ENCODE measurements at regions not wholly inside any gene's neighbourhood (a gene's known extent, or its start where the extent isn't known, plus 50 kb on each side); places are given as distances from the start of the nearest gene placed in this dataset.

DNA sequence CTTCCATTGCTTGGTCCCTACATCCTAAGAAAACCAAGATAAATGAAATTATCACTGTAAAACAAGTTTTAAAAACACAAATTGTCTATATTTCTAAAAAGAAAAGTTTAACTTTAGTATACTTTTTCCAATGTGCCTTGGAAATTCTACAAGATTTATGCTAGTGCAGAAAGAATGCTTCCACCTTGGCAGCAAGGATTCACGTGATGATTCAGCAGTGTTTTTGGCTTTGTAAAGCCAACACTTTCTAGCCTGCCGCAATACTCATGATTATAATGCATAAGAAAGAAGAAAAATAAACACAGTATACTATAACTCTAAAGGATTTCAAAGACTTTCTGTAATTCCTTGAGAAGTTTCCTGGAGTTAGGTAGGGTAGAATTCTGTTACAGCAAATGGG, 442.7 kb downstream of the TENT5A start:
- no peak overlapping the region for H3K27ac Mint-ChIP-seq
- Histone ChIP-seq H3K9me2 (ENCODE audit: insufficient read depth) (0 out of 2 replicates have a peak, but pooled peaks cover 3% of the 10 kb centered on the region), H3K79me2 (replicated peaks; ENCODE audit: insufficient read depth) (no peaks in the 10 kb centered on the region), H3K27me3 (ENCODE audit: insufficient read depth) (no peaks in the 10 kb centered on the region), H2AFZ (no peak overlapping the region; the same call in 1 of the 2 replicates), H3F3A (replicated peaks; ENCODE audit: low read depth) (no peaks in the 10 kb centered on the region), H3K4me3 (no peak overlapping the region), H3K36me3 (ENCODE audit: insufficient read depth) (no peaks in the 10 kb centered on the region), H3K27ac (ENCODE audit: low read depth) (no peak overlapping the region), H4K20me1 (replicated peaks; ENCODE audit: insufficient read depth) (no peaks in the 10 kb centered on the region), H3K4me2 (no peak overlapping the region), H3K4me1 (ENCODE audit: insufficient read depth) (peaks cover 2% of the 10 kb centered on the region; the same call in 1 of the 2 replicates)
- DNase-seq (ENCODE audit: low spot score) (no peak), ATAC-seq (no peak)
- H3K4me3 Mint-ChIP-seq, result no peak overlapping the region
- H3K27me3 Mint-ChIP-seq (ENCODE audit: insufficient read depth, low read depth, poor library complexity), result no peaks in the 10 kb centered on the region
- peaks cover 7% of the 10 kb centered on the region; the same call in 2 of the 3 replicates for H3K4me1 Mint-ChIP-seq
- TF ChIP-seq EZH2phosphoT487 (IDR thresholded peaks at IDR 0.05; ENCODE audit: unreplicated experiment), result no peak
- TF ChIP-seq EZH2 (IDR thresholded peaks at IDR 0.05; ENCODE audit: low read depth, unreplicated experiment), result no peak
- no peak for TF ChIP-seq ZNF462 (CRISPR knock-in tag; IDR thresholded peaks at IDR 0.05)
- no peak for TF ChIP-seq ZNF331 (CRISPR knock-in tag; IDR thresholded peaks at IDR 0.05; ENCODE audit: low read depth)
- no peak for TF ChIP-seq JUNB (IDR thresholded peaks at IDR 0.05; ENCODE audit: unreplicated experiment)
- TF ChIP-seq NANOG (IDR thresholded peaks at IDR 0.05; ENCODE audit: borderline replicate concordance), result no peak
- no peak for TF ChIP-seq ZNF114 (CRISPR knock-in tag; IDR thresholded peaks at IDR 0.05)
- TF ChIP-seq STAT1 (IDR thresholded peaks at IDR 0.05; ENCODE audit: unreplicated experiment), result no peak
- TF ChIP-seq, protein P1, sequence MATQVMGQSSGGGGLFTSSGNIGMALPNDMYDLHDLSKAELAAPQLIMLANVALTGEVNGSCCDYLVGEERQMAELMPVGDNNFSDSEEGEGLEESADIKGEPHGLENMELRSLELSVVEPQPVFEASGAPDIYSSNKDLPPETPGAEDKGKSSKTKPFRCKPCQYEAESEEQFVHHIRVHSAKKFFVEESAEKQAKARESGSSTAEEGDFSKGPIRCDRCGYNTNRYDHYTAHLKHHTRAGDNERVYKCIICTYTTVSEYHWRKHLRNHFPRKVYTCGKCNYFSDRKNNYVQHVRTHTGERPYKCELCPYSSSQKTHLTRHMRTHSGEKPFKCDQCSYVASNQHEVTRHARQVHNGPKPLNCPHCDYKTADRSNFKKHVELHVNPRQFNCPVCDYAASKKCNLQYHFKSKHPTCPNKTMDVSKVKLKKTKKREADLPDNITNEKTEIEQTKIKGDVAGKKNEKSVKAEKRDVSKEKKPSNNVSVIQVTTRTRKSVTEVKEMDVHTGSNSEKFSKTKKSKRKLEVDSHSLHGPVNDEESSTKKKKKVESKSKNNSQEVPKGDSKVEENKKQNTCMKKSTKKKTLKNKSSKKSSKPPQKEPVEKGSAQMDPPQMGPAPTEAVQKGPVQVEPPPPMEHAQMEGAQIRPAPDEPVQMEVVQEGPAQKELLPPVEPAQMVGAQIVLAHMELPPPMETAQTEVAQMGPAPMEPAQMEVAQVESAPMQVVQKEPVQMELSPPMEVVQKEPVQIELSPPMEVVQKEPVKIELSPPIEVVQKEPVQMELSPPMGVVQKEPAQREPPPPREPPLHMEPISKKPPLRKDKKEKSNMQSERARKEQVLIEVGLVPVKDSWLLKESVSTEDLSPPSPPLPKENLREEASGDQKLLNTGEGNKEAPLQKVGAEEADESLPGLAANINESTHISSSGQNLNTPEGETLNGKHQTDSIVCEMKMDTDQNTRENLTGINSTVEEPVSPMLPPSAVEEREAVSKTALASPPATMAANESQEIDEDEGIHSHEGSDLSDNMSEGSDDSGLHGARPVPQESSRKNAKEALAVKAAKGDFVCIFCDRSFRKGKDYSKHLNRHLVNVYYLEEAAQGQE (IDR thresholded peaks at IDR 0.05; ENCODE audit: unreplicated experiment), result no peak
- TF ChIP-seq POLR2AphosphoS5 (IDR thresholded peaks at IDR 0.05; ENCODE audit: low read depth), result no peak
- TF ChIP-seq CREB1 (CRISPR knock-in tag; IDR thresholded peaks at IDR 0.05; ENCODE audit: low read depth), result no peak
- TF ChIP-seq, protein P2, sequence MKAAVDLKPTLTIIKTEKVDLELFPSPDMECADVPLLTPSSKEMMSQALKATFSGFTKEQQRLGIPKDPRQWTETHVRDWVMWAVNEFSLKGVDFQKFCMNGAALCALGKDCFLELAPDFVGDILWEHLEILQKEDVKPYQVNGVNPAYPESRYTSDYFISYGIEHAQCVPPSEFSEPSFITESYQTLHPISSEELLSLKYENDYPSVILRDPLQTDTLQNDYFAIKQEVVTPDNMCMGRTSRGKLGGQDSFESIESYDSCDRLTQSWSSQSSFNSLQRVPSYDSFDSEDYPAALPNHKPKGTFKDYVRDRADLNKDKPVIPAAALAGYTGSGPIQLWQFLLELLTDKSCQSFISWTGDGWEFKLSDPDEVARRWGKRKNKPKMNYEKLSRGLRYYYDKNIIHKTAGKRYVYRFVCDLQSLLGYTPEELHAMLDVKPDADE (IDR thresholded peaks at IDR 0.05), result no peak
- TF ChIP-seq, protein P3, sequence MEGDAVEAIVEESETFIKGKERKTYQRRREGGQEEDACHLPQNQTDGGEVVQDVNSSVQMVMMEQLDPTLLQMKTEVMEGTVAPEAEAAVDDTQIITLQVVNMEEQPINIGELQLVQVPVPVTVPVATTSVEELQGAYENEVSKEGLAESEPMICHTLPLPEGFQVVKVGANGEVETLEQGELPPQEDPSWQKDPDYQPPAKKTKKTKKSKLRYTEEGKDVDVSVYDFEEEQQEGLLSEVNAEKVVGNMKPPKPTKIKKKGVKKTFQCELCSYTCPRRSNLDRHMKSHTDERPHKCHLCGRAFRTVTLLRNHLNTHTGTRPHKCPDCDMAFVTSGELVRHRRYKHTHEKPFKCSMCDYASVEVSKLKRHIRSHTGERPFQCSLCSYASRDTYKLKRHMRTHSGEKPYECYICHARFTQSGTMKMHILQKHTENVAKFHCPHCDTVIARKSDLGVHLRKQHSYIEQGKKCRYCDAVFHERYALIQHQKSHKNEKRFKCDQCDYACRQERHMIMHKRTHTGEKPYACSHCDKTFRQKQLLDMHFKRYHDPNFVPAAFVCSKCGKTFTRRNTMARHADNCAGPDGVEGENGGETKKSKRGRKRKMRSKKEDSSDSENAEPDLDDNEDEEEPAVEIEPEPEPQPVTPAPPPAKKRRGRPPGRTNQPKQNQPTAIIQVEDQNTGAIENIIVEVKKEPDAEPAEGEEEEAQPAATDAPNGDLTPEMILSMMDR (conservative IDR thresholded peaks at IDR 0.05; ENCODE audit: low read depth in 2 of 2), result no peak
- no peaks in the 10 kb centered on the region; the same call in 2 of the 3 replicates for H3K9me3 Mint-ChIP-seq
- no peaks in the 10 kb centered on the region for H3K36me3 Mint-ChIP-seq (ENCODE audit: low read depth)

All from GM23338 (cell line).